DOHH2 (cell line): ENCODE measurements at regions not wholly inside any gene's neighbourhood (a gene's known extent, or its start where the extent isn't known, plus 50 kb on each side); places are given as distances from the start of the nearest gene placed in this dataset.

Source experiments
- H3F3A ChIP-seq: fragments of 200-600 bp; sonication (generic), shearing (Covaris generic); 2 replicates; pipeline ENCODE4 v1.6.0; 2016; ENCODE audit warnings: antibody characterized with exemption, mild to moderate bottlenecking; ENCODE audit not compliant: control insufficient read depth, insufficient read depth
- H3K27ac ChIP-seq: fragments of 200-600 bp; sonication (generic); 2 replicates; pipeline ENCODE4 v1.5.1; 2014; ENCODE audit warnings: low read depth, mild to moderate bottlenecking, low read length, moderate library complexity
- H3K27me3 ChIP-seq: fragments of 200-600 bp; sonication (generic); 2 replicates; pipeline ENCODE4 v1.6.1; 2014; ENCODE audit warnings: mild to moderate bottlenecking, low read length, mixed read lengths; ENCODE audit not compliant: control insufficient read depth
- H3K36me3 ChIP-seq: fragments of 200-600 bp; sonication (generic); 2 replicates; pipeline ENCODE4 v1.6.1; 2014; ENCODE audit warnings: mild to moderate bottlenecking, low read length, moderate library complexity, mixed read lengths; ENCODE audit not compliant: control insufficient read depth
- H3K4me1 ChIP-seq: fragments of 200-600 bp; sonication (generic); 2 replicates; pipeline ENCODE4 v1.6.1; 2014; ENCODE audit warnings: mild to moderate bottlenecking, low read length, mixed read lengths; ENCODE audit not compliant: control insufficient read depth
- H3K4me2 ChIP-seq: fragments of 200-600 bp; sonication (generic); 2 replicates; pipeline ENCODE4 v1.6.0; 2014; ENCODE audit warnings: mild to moderate bottlenecking, low read length, moderate library complexity
- H3K4me3 ChIP-seq: fragments of 200-600 bp; sonication (generic); 2 replicates; pipeline ENCODE4 v1.5.1; 2014; ENCODE audit warnings: mild to moderate bottlenecking, low read length, mixed read lengths
- H3K79me2 ChIP-seq: fragments of 200-600 bp; sonication (generic); 2 replicates; pipeline ENCODE4 v1.6.1; 2014; ENCODE audit warnings: mild to moderate bottlenecking, low read length, mixed read lengths; ENCODE audit not compliant: control insufficient read depth
- H3K9me2 ChIP-seq: fragments of 200-600 bp; sonication (generic); replicated peaks from 2 replicates; pipeline ENCODE4 v1.6.1; 2014; ENCODE audit warnings: mild to moderate bottlenecking, low read length, mixed read lengths; ENCODE audit not compliant: control insufficient read depth
- H3K9me3 ChIP-seq: fragments of 200-600 bp; sonication (generic); 2 replicates; pipeline ENCODE4 v1.6.1; 2014; ENCODE audit warnings: antibody characterized with exemption, low read length, mixed read lengths; ENCODE audit not compliant: control insufficient read depth, insufficient read depth
- H4K20me1 ChIP-seq: fragments of 200-600 bp; sonication (generic); 2 replicates; pipeline ENCODE4 v1.6.0; 2014; ENCODE audit warnings: low read depth, mild to moderate bottlenecking, antibody characterized with exemption, low read length, moderate library complexity; ENCODE audit not compliant: control insufficient read depth, insufficient read depth
- EZH2phosphoT487 ChIP-seq: fragments of 200-600 bp; sonication (generic); IDR thresholded peaks from 2 replicates; pipeline ENCODE4 v1.6.1; 2017; ENCODE audit warnings: borderline replicate concordance, mild to moderate bottlenecking, antibody characterized with exemption, low read length, moderate library complexity, mixed read lengths
- TF ChIP-seq, protein P1 (sequence below): fragments of 200-600 bp; sonication (generic); IDR thresholded peaks from one replicate; pipeline ENCODE4 v1.5.1; 2014; ENCODE audit warnings: antibody characterized with exemption, mild to moderate bottlenecking, low read depth, low read length; ENCODE audit not compliant: poor library complexity, severe bottlenecking

GRCh38 chr3:106830334-106830733 lies 546.9 kb upstream of the CCDC54 start:
- H4K20me1 ChIP-seq: no peaks in the 10 kb centered on the region
- H3K4me3 ChIP-seq: no peak overlapping the region
- no peaks in the 10 kb centered on the region for H3K36me3 ChIP-seq
- H3K27me3 ChIP-seq: no peaks in the 10 kb centered on the region
- no peaks in the 10 kb centered on the region; the same call in 1 of the 2 replicates for H3K9me3 ChIP-seq
- no peaks in the 10 kb centered on the region for H3K4me1 ChIP-seq
- H3K4me2 ChIP-seq: no peak overlapping the region
- H3K9me2 ChIP-seq: no peaks in the 10 kb centered on the region
- TF ChIP-seq EZH2phosphoT487: no peak
- TF ChIP-seq, protein P1, sequence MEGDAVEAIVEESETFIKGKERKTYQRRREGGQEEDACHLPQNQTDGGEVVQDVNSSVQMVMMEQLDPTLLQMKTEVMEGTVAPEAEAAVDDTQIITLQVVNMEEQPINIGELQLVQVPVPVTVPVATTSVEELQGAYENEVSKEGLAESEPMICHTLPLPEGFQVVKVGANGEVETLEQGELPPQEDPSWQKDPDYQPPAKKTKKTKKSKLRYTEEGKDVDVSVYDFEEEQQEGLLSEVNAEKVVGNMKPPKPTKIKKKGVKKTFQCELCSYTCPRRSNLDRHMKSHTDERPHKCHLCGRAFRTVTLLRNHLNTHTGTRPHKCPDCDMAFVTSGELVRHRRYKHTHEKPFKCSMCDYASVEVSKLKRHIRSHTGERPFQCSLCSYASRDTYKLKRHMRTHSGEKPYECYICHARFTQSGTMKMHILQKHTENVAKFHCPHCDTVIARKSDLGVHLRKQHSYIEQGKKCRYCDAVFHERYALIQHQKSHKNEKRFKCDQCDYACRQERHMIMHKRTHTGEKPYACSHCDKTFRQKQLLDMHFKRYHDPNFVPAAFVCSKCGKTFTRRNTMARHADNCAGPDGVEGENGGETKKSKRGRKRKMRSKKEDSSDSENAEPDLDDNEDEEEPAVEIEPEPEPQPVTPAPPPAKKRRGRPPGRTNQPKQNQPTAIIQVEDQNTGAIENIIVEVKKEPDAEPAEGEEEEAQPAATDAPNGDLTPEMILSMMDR: no peak
- no peaks in the 10 kb centered on the region for H3F3A ChIP-seq
- H3K79me2 ChIP-seq: no peaks in the 10 kb centered on the region
- H3K27ac ChIP-seq: no peak overlapping the region

- no peaks in the 10 kb centered on the region for H4K20me1 ChIP-seq
- H3K27ac ChIP-seq: no peak overlapping the region
- no peaks in the 10 kb centered on the region for H3K9me3 ChIP-seq
- H3K9me2 ChIP-seq: no peaks in the 10 kb centered on the region
- H3K27me3 ChIP-seq: no peaks in the 10 kb centered on the region
- H3K4me2 ChIP-seq: no peak overlapping the region
- no peaks in the 10 kb centered on the region for H3F3A ChIP-seq
- H3K4me3 ChIP-seq: no peak overlapping the region
- H3K36me3 ChIP-seq: no peaks in the 10 kb centered on the region
- no peaks in the 10 kb centered on the region for H3K79me2 ChIP-seq
- no peaks in the 10 kb centered on the region for H3K4me1 ChIP-seq
- TF ChIP-seq EZH2phosphoT487: no peak
- TF ChIP-seq, protein P1: no peak
These were observed 540.3 kb upstream of the CCDC54 start for GRCh38 chr3:106836906-106837305.

- Histone ChIP-seq H3K4me1 (no peaks in the 10 kb centered on the region), H3K9me2 (no peaks in the 10 kb centered on the region), H3K79me2 (no peaks in the 10 kb centered on the region), H3K9me3 (no peaks in the 10 kb centered on the region), H3K4me2 (no peak overlapping the region), H3K4me3 (no peak overlapping the region), H3K36me3 (no peaks in the 10 kb centered on the region), H3K27ac (no peak overlapping the region), H3F3A (no peaks in the 10 kb centered on the region), H3K27me3 (no peaks in the 10 kb centered on the region), H4K20me1 (no peaks in the 10 kb centered on the region)
- TF ChIP-seq, protein P1: no peak
- no peak for TF ChIP-seq EZH2phosphoT487
These were observed 539.6 kb upstream of the CCDC54 start for GRCh38 chr3:106837616-106838015.
